H1 (cell line): ENCODE measurements at regions not wholly inside any gene's neighbourhood (a gene's known extent, or its start where the extent isn't known, plus 50 kb on each side); places are given as distances from the start of the nearest gene placed in this dataset.

Experiments used
- CTCF ChIA-PET: fragments of 300-600 bp; sonication (Branson Sonifier 250); formaldehyde crosslinking; loops from one replicate; lab custom pipeline; 2021; ENCODE audit not compliant: partially characterized antibody; lab: Charles Lee
- POLR2A ChIA-PET: fragments of 300-600 bp; sonication (Branson Sonifier 250); formaldehyde crosslinking; loops from one replicate; lab custom pipeline; 2021; ENCODE audit warnings: inconsistent platforms; ENCODE audit not compliant: partially characterized antibody; lab: Charles Lee
- DNase-seq, 2 experiments: peaks; one replicate each; pipeline versions ENCODE4 v3.0.0 to v3.0.0-alpha.2; 2010 to 2022; ENCODE audit warnings: low spot score in 2 of 2, low read depth in 1 of 2, mixed read lengths in 1 of 2
- FAIRE-seq: peaks from 2 replicates; lab custom pipeline; 2011; peaks lifted over from hg19 to GRCh38; lab: Jason Lieb, UNC
- H2AFZ ChIP-seq: 2 replicates; pipeline ENCODE4 v1.8.1; 2012; ENCODE audit warnings: low read length, inconsistent platforms
- H2AK5ac ChIP-seq: 2 replicates; pipeline ENCODE4 v1.6.1; 2013; ENCODE audit warnings: low read depth, low read length
- H2BK120ac ChIP-seq: replicated peaks from 2 replicates; pipeline ENCODE3; 2013; ENCODE audit warnings: low read depth, low read length, inconsistent platforms
- H2BK12ac ChIP-seq: 2 replicates; pipeline ENCODE4 v1.6.1; 2013; ENCODE audit warnings: low read depth, low read length
- H2BK15ac ChIP-seq: 2 replicates; pipeline ENCODE4 v1.6.1; 2013; ENCODE audit warnings: low read length
- H2BK20ac ChIP-seq: 2 replicates; pipeline ENCODE4 v1.6.1; 2013; ENCODE audit warnings: low read length
- H2BK5ac ChIP-seq: 2 replicates; pipeline ENCODE4 v1.6.1; 2013; ENCODE audit warnings: low read depth, low read length
- H3K14ac ChIP-seq: 2 replicates; pipeline ENCODE4 v1.6.1; 2013; ENCODE audit warnings: inconsistent platforms; ENCODE audit not compliant: insufficient read length
- H3K18ac ChIP-seq: 2 replicates; pipeline ENCODE4 v1.6.1; 2013; ENCODE audit warnings: low read length; ENCODE audit errors: extremely low read depth
- H3K23ac ChIP-seq: 2 replicates; pipeline ENCODE4 v1.6.1; 2013; ENCODE audit warnings: inconsistent platforms; ENCODE audit not compliant: insufficient read length
- H3K23me2 ChIP-seq: 2 replicates; pipeline ENCODE4 v1.6.1; 2013; ENCODE audit warnings: low read depth, low read length
- H3K27ac ChIP-seq: 2 replicates; pipeline ENCODE4 v1.6.1; 2011; ENCODE audit warnings: low read depth, low read length, inconsistent platforms
- H3K27me3 ChIP-seq, 4 experiments: replicated peaks in 1 of 4; 1 replicate in 1 of 4; 2 replicates in 3 of 4; pipeline versions ENCODE4 v1.6.1 to v1.8.1; 2011 to 2013; ENCODE audit warnings: low read length in 3 of 4, mild to moderate bottlenecking in 3 of 4, inconsistent platforms in 2 of 4, mixed read lengths in 2 of 4, moderate library complexity in 1 of 4; ENCODE audit not compliant: control insufficient read depth in 3 of 4, insufficient read depth in 3 of 4; ENCODE audit errors: extremely low read depth in 1 of 4
- H3K36me3 ChIP-seq, 4 experiments: 2 replicates each; pipeline versions ENCODE4 v1.6.1 to v1.8.1; 2011 to 2013; ENCODE audit warnings: mild to moderate bottlenecking in 4 of 4, low read length in 3 of 4, moderate library complexity in 2 of 4, control low read depth in 1 of 4, inconsistent platforms in 1 of 4; ENCODE audit not compliant: insufficient read depth in 4 of 4, control insufficient read depth in 2 of 4
- H3K4ac ChIP-seq: replicated peaks from 2 replicates; pipeline ENCODE3; 2013; ENCODE audit warnings: low read length, low read depth, mixed read lengths, inconsistent platforms; ENCODE audit not compliant: insufficient read length
- H3K4me1 ChIP-seq, 4 experiments: replicated peaks in 1 of 4; 1 replicate in 1 of 4; 2 replicates in 3 of 4; pipeline versions ENCODE4 v1.6.1 to v1.8.1; 2011 to 2013; ENCODE audit warnings: low read length in 3 of 4, inconsistent platforms in 2 of 4, mixed read lengths in 1 of 4; ENCODE audit not compliant: insufficient read depth in 4 of 4, control insufficient read depth in 3 of 4
- H3K4me2 ChIP-seq, 2 experiments: 2 replicates each; pipeline versions ENCODE4 v1.6.1 to v1.8.1; 2011 to 2013; ENCODE audit warnings: low read depth in 2 of 2, low read length in 2 of 2, control low read depth in 1 of 2, inconsistent platforms in 1 of 2, mild to moderate bottlenecking in 1 of 2; ENCODE audit not compliant: insufficient read depth in 1 of 2
- H3K4me3 ChIP-seq, 4 experiments: fragments of 200-600, 300-600 bp in 1 of 4; sonication (generic), shearing (Covaris generic), sonication (Bioruptor Twin) in 1 of 4; 2 replicates each; pipeline versions ENCODE4 v1.5.1 to v1.8.1; 2011 to 2016; ENCODE audit warnings: low read length in 4 of 4, low read depth in 3 of 4, control low read depth in 2 of 4, inconsistent platforms in 2 of 4, mild to moderate bottlenecking in 2 of 4, mixed read lengths in 1 of 4, moderate library complexity in 1 of 4; ENCODE audit not compliant: insufficient read depth in 2 of 4; ENCODE audit errors: extremely low read depth in 1 of 4
- H3K56ac ChIP-seq: replicated peaks from 2 replicates; pipeline ENCODE3; 2013; ENCODE audit warnings: low read depth, mild to moderate bottlenecking, mixed read lengths, low read length, inconsistent platforms; ENCODE audit not compliant: insufficient read length
- H3K79me1 ChIP-seq: 2 replicates; pipeline ENCODE4 v1.6.1; 2013; ENCODE audit warnings: low read depth, low read length, control low read depth
- H3K79me2 ChIP-seq, 2 experiments: 2 replicates each; pipeline versions ENCODE4 v1.6.1 to v1.8.1; 2012 to 2013; ENCODE audit warnings: low read length in 2 of 2, mild to moderate bottlenecking in 2 of 2, inconsistent platforms in 1 of 2; ENCODE audit not compliant: insufficient read depth in 2 of 2, control insufficient read depth in 1 of 2
- H3K9ac ChIP-seq, 4 experiments: replicated peaks in 1 of 4; 1 replicate in 1 of 4; 2 replicates in 3 of 4; pipeline versions ENCODE4 v1.6.1 to v1.8.1; 2011 to 2013; ENCODE audit warnings: low read depth in 3 of 4, low read length in 3 of 4, control low read depth in 2 of 4, mild to moderate bottlenecking in 2 of 4, moderate library complexity in 2 of 4, inconsistent platforms in 1 of 4; ENCODE audit errors: extremely low read depth in 1 of 4
- H3K9me3 ChIP-seq, 2 experiments: 2 replicates each; pipeline versions ENCODE4 v1.6.1 to v1.8.1; 2012 to 2013; ENCODE audit warnings: mild to moderate bottlenecking in 2 of 2, moderate library complexity in 2 of 2, control low read depth in 1 of 2, inconsistent platforms in 1 of 2, low read depth in 1 of 2, low read length in 1 of 2, mixed read lengths in 1 of 2; ENCODE audit not compliant: insufficient read depth in 2 of 2
- H4K20me1 ChIP-seq, 2 experiments: replicated peaks in 1 of 2; 2 replicates each; pipeline versions ENCODE3 to v1.8.1; 2011 to 2013; ENCODE audit warnings: inconsistent platforms in 2 of 2, low read length in 2 of 2, mild to moderate bottlenecking in 1 of 2; ENCODE audit not compliant: insufficient read depth in 2 of 2, control insufficient read depth in 1 of 2
- H4K5ac ChIP-seq: 2 replicates; pipeline ENCODE4 v1.6.1; 2013; ENCODE audit warnings: low read length, low read depth, mixed read lengths, inconsistent platforms; ENCODE audit not compliant: insufficient read length
- H4K8ac ChIP-seq: 2 replicates; pipeline ENCODE4 v1.8.0; 2013; ENCODE audit warnings: mild to moderate bottlenecking, moderate library complexity, low read length, inconsistent platforms; ENCODE audit not compliant: insufficient read depth; ENCODE audit errors: extremely low read depth
- H4K91ac ChIP-seq: replicated peaks from 2 replicates; pipeline ENCODE3; 2013; ENCODE audit warnings: low read length, mixed read lengths, inconsistent platforms; ENCODE audit not compliant: insufficient read length
- CBX8 ChIP-seq: fragments of 300-800, 300-1000 bp; sonication (generic); IDR thresholded peaks from 2 replicates; pipeline ENCODE4 v1.7.1; 2016; ENCODE audit warnings: low read depth, low read length, borderline replicate concordance
- KDM5A ChIP-seq: fragments of 200-600 bp; IDR thresholded peaks from 2 replicates; pipeline ENCODE4 v1.7.1; 2012; ENCODE audit warnings: mild to moderate bottlenecking, low read length, inconsistent platforms, mixed read lengths
- POLR2AphosphoS5 ChIP-seq: IDR thresholded peaks from 2 replicates; pipeline ENCODE4 v1.6.1; 2011; ENCODE audit warnings: low read depth, low read length
- SIX5 ChIP-seq: IDR thresholded peaks from 2 replicates; pipeline ENCODE4 v1.6.1; 2011; ENCODE audit warnings: mild to moderate bottlenecking, low read depth, low read length
- SP2 ChIP-seq: IDR thresholded peaks from 2 replicates; pipeline ENCODE4 v1.6.1; 2012; ENCODE audit warnings: mild to moderate bottlenecking, low read length, inconsistent platforms

- Histone ChIP-seq H3K23me2 (no peaks in the 10 kb centered on the region), H3K79me1 (no peaks in the 10 kb centered on the region), H2BK5ac (no peak overlapping the region), H3K4me1 (no peaks in the 10 kb centered on the region), H2BK20ac (no peak overlapping the region), H2AK5ac (no peak overlapping the region), H3K14ac (no peak overlapping the region), H3K23ac (no peak overlapping the region), H3K36me3 (no peaks in the 10 kb centered on the region), H3K79me2 (no peaks in the 10 kb centered on the region), H3K9ac (no peak overlapping the region), H3K18ac (no peak overlapping the region), H4K20me1 (no peaks in the 10 kb centered on the region), H3K9me3 (no peaks in the 10 kb centered on the region), H3K4me2 (no peak overlapping the region), H2BK15ac (no peak overlapping the region), H3K56ac (no peak overlapping the region), H2AFZ (no peak overlapping the region), H3K27ac (no peak overlapping the region), H4K5ac (no peak overlapping the region), H4K8ac (no peak overlapping the region), H3K4ac (no peak overlapping the region), H3K4me3 (no peak overlapping the region), H3K27me3 (no peaks in the 10 kb centered on the region), H4K91ac (no peak overlapping the region), H2BK12ac (no peak overlapping the region), H2BK120ac (no peak overlapping the region)
- DNase-seq: no peak
- FAIRE-seq: no peak
- no peak for TF ChIP-seq CBX8
- TF ChIP-seq KDM5A: no peak
- TF ChIP-seq SIX5: no peak
- no peak for TF ChIP-seq POLR2AphosphoS5
- no peak for TF ChIP-seq SP2
- ChIA-PET CTCF (no interaction called here), POLR2A (no interaction called here)
Observed at GRCh38 chr13:89660752-89661151, 1686.7 kb upstream of the MIR17HG start.
